IPS-18a (cell line): ENCODE measurements at regions not wholly inside any gene's neighbourhood (a gene's known extent, or its start where the extent isn't known, plus 50 kb on each side); places are given as distances from the start of the nearest gene placed in this dataset.

Experiments
- H3K27ac ChIP-seq: one replicate; pipeline ENCODE4 v1.5.1; 2013; ENCODE audit warnings: low read length
- H3K27me3 ChIP-seq: one replicate; pipeline ENCODE4 v1.6.1; 2013; ENCODE audit warnings: mild to moderate bottlenecking, low read length; ENCODE audit not compliant: control insufficient read depth, insufficient read depth
- H3K36me3 ChIP-seq: one replicate; pipeline ENCODE4 v1.6.1; 2013; ENCODE audit warnings: low read depth, low read length; ENCODE audit not compliant: control insufficient read depth
- H3K4me1 ChIP-seq: one replicate; pipeline ENCODE4 v1.6.1; 2013; ENCODE audit warnings: low read depth, low read length; ENCODE audit not compliant: control insufficient read depth
- H3K4me3 ChIP-seq: one replicate; pipeline ENCODE4 v1.5.1; 2013; ENCODE audit warnings: low read length
- H3K9ac ChIP-seq: one replicate; pipeline ENCODE4 v1.6.1; 2013; ENCODE audit warnings: mild to moderate bottlenecking, low read length, moderate library complexity
- H3K9me3 ChIP-seq: one replicate; pipeline ENCODE4 v1.6.1; 2013; ENCODE audit warnings: low read depth, low read length; ENCODE audit not compliant: control insufficient read depth

DNA sequence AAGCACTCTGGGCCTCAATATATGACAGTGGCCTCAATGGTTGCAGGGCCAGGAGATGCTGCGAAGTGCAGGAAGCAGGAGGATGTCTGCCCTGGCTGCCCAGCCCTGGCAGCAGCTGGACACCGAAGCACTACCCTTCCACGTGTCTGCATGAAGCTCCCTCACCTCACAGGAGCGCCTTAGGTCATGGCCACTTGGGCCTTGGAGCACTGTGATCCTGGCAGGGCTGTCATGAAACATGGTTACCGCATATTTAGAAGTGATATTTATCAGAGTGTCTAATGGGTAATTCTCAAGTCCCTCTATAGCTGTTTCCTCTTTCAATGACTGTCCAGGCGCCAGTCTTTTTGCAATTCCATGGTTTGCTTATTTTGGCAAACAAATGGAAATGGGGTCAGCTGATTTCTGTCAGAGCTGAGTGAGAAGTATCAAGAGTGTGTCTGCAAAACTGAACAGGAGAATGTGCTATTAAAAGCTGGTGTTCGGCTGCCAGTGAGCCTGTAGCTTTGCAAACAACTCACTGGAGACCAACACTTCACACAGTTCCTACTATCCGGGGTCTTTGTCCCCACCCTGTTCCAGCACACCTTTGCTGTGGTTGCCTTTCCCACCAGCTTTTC is 285.9 kb downstream of the KIF4B start:
- H3K4me1 ChIP-seq = no peaks in the 10 kb centered on the region
- H3K9ac ChIP-seq = no peak overlapping the region

DNA sequence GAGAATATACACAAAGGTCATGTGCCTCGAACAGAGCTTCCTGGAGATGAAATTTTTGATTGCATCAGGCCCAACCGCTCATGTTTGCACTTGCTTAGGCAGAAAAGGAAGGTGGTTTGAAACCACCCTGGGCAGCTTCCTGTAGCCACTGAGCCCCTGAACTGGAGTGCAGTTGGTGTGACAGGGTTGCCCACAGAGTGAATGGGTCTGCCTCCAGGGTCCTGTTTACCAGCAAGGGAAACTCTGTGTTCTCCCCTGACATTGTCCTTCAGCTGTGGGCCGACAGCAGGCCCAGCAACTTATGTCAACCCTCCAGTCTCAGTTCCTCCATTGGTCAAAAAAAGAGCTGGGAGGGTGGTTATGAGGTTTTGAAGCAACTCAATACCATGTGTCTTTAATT is 289.6 kb downstream of the KIF4B start:
- no peaks in the 10 kb centered on the region for H3K9me3 ChIP-seq
- H3K9ac ChIP-seq = no peak overlapping the region
- H3K27me3 ChIP-seq = no peaks in the 10 kb centered on the region
- no peak overlapping the region for H3K4me3 ChIP-seq
- no peaks in the 10 kb centered on the region for H3K4me1 ChIP-seq
- H3K27ac ChIP-seq = no peak overlapping the region
- H3K36me3 ChIP-seq = no peaks in the 10 kb centered on the region

More for the DNA sequence above, 285.9 kb downstream of the KIF4B start:
- no peaks in the 10 kb centered on the region for H3K27me3 ChIP-seq
- H3K27ac ChIP-seq = no peak overlapping the region
- no peaks in the 10 kb centered on the region for H3K9me3 ChIP-seq
- no peak overlapping the region for H3K4me3 ChIP-seq
- H3K36me3 ChIP-seq = no peaks in the 10 kb centered on the region

DNA sequence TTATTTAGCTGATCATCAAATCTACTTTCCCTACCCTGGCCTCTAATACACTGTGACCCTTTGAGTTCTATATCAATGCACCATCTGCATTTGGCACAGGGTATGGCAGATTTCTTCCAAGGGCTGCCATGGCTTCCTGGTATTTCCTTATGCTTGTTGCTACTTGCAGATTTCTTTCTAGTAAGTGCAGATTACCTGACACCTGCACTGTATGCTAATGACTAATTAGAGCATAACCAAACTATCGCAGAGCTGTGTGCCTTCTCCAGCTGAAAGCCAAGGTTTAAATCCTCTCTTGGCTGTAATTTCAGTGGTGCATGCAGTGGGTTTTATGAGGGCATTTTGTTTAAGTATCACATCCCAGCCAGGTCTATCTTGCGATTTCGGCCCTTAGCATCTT is 293.7 kb downstream of the KIF4B start:
- Histone ChIP-seq H3K9me3 (no peaks in the 10 kb centered on the region), H3K36me3 (no peaks in the 10 kb centered on the region), H3K27ac (no peak overlapping the region), H3K9ac (no peak overlapping the region), H3K4me1 (no peaks in the 10 kb centered on the region), H3K4me3 (no peak overlapping the region), H3K27me3 (no peaks in the 10 kb centered on the region)

DNA sequence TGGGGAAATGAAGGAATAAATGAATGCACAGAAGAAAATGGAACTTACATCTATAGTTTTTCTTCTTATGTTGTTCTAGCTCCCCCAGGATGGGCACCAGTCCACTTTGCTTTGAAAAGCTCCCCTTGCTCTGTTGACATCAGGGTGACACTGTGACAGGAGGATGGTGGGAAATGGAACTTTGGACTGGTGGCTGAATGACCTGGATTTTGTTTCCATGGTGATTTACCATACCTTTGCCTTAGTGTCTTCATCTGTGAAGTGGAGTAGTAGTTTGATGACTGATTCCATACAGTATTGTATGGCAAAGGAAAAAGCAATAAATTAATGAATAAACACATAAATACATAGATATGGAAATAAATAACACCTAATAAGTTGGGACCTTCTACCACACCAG is 294.7 kb downstream of the KIF4B start:
- no peak overlapping the region for H3K4me3 ChIP-seq
- H3K4me1 ChIP-seq = no peaks in the 10 kb centered on the region
- no peak overlapping the region for H3K9ac ChIP-seq
- no peaks in the 10 kb centered on the region for H3K36me3 ChIP-seq
- no peaks in the 10 kb centered on the region for H3K9me3 ChIP-seq
- no peaks in the 10 kb centered on the region for H3K27me3 ChIP-seq
- H3K27ac ChIP-seq = no peak overlapping the region

DNA sequence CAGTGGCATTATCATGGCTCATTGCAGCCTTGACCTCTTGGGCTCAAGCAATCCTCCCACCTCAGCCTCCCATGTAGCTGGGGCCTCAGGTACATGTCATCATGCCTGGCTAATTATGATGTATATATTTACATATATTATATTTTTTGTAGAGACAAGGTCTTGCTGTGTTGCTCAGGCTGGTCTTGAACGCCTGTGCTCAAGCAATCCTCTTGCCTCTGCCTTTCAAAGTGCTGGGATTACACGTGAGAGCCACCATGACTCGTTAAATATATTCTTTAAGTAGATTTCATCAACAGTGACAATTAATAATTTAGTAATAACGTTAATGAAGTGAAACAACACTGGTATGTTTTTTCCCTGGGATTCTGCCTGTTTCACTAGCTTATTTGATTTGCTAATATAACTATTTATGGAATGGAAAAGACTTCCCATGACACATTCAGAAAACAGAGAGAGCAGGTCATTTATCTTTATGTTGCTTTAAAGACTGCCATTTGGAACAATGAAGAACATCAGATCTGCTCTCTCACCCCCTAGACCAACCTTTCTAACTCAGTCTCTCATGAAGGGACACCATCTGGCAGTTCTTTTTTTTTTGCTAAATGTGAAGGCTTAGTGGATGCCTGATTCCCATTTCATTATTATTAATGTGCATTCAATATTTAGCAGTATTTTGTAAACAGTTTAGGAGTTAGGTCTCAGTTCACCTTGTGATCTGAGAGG is 295.6 kb downstream of the KIF4B start:
- no peaks in the 10 kb centered on the region for H3K36me3 ChIP-seq

DNA sequence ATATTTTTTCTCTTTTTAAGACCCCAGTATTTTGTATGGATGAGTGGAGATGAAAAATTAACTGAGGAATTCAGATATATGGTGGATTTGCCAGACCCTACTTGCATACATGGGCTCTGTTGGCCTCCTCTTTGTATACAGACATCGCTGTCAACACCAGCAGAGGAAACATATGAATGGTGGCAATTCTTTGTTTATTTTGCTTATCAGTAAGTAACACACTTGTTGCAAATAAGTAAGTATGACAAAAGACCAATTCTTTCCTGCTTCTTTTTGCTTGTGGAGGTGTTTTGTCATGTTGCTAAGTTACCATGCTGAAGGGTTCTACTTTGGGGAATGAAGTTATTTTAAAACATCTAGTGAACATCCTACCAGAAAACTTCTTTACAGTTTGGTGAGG is 298.2 kb downstream of the KIF4B start:
- H3K27ac ChIP-seq = no peak overlapping the region
- H3K4me1 ChIP-seq = peaks cover 3% of the 10 kb centered on the region
- no peaks in the 10 kb centered on the region for H3K36me3 ChIP-seq
- no peak overlapping the region for H3K4me3 ChIP-seq
- no peak overlapping the region for H3K9ac ChIP-seq
- no peaks in the 10 kb centered on the region for H3K9me3 ChIP-seq
- no peaks in the 10 kb centered on the region for H3K27me3 ChIP-seq

More for the DNA sequence above, 295.6 kb downstream of the KIF4B start:
- Histone ChIP-seq H3K9me3 (no peaks in the 10 kb centered on the region), H3K4me1 (no peaks in the 10 kb centered on the region), H3K27ac (no peak overlapping the region), H3K27me3 (no peaks in the 10 kb centered on the region), H3K9ac (no peak overlapping the region), H3K4me3 (no peak overlapping the region)

DNA sequence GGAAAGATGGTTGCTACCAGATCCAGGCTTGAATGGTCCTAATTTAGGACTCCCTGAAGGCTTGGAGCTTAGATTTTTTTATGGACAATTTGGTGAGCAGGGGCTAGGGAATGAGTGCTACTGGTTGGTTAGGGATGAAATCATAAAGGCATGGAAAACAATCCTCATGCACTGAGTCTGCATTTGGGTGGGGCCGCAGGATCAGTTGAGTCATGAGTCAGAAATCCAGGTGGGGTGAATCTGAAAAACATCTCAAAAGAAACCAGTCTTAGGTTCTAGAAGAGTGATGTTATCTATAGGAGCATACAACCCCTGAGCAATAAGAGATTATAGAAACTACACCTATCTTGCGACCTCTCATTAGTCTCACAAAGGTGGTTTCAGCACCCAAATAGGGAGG is 300.0 kb downstream of the KIF4B start:
- Histone ChIP-seq H3K4me3 (no peak overlapping the region), H3K27me3 (no peaks in the 10 kb centered on the region), H3K4me1 (peaks cover 3% of the 10 kb centered on the region), H3K9me3 (no peaks in the 10 kb centered on the region), H3K9ac (no peak overlapping the region), H3K36me3 (no peaks in the 10 kb centered on the region), H3K27ac (no peak overlapping the region)

DNA sequence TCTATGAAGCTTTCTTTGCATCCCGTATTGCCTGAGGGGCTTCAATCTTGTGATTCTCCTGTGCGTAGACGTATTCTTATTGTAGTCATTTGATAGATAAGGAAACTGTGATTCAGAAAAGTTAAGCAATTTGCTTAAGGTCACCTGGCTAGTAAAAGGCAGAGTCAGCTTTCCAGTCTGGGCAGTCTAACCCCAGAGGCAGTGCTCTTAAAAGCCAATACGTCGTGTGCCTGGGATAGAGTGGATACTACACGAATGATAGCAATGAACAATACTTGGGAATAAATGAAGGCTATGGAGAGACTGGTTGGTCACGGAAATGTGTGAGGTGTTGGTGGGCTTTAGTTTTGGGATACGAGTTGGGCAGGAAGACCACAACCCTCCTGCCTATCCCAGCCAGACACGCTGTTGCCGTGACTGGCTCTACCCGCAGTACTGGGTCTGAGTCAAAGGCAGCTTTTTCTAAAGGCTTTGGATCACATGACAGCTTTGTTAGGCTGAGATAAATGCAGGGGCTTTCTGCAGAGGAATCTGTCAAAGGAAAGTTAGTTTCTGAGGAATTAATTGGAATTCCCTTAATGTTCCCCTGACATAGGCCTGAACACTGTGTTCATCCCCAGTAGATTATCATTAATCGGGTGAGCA is 302.6 kb downstream of the KIF4B start:
- H3K9me3 ChIP-seq = no peaks in the 10 kb centered on the region
- no peaks in the 10 kb centered on the region for H3K36me3 ChIP-seq
- peaks cover 3% of the 10 kb centered on the region for H3K4me1 ChIP-seq
- no peaks in the 10 kb centered on the region for H3K27me3 ChIP-seq
- H3K9ac ChIP-seq = no peak overlapping the region
- H3K4me3 ChIP-seq = no peak overlapping the region
- H3K27ac ChIP-seq = no peak overlapping the region

DNA sequence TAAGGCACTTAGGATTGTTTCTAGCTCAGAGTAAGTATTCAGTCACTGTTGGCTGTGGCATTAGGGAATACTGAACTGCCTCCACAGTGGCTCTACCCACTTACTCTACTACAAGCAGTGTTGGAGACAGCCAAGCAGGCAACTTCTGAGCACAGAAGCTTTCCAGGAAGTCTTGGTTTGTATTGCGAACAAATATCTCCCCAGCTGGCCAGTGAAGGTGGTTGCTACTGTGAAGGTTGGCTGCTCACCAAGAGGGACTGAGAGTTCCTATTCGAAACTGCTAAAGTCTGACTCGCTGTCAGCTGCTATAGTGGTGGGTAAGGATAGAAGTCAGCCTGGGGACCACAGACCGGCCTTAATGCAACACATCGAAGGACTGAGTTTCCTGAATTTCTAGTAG is 319.1 kb downstream of the KIF4B start:
- no peak overlapping the region for H3K9ac ChIP-seq
- H3K27ac ChIP-seq = no peak overlapping the region
- H3K9me3 ChIP-seq = no peaks in the 10 kb centered on the region
- no peak overlapping the region for H3K4me3 ChIP-seq
- no peaks in the 10 kb centered on the region for H3K4me1 ChIP-seq
- H3K27me3 ChIP-seq = no peaks in the 10 kb centered on the region
- H3K36me3 ChIP-seq = no peaks in the 10 kb centered on the region

DNA sequence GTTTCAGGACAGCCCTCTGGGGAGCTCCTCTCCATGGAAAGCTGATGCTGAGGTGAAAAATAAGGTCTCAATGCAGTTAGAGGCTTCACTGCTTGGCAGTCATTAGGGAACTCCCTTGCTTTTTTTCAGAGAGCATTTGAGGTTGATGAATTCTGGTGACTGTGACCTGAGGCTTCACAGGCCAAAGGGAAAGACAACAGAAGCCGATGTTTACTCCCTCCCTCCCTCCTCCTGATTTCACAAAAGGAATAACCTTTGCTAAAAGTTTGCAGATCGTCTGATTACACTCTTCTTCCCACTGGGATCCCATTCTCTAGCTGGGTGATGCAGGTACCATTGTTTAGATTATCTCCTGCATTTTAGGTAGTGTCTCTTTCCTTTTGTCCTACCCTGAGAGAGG is 329.4 kb downstream of the KIF4B start:
- H3K36me3 ChIP-seq = no peaks in the 10 kb centered on the region
- H3K27me3 ChIP-seq = no peaks in the 10 kb centered on the region
- no peak overlapping the region for H3K4me3 ChIP-seq
- no peak overlapping the region for H3K27ac ChIP-seq
- H3K4me1 ChIP-seq = no peaks in the 10 kb centered on the region
- H3K9me3 ChIP-seq = no peaks in the 10 kb centered on the region
- H3K9ac ChIP-seq = no peak overlapping the region

DNA sequence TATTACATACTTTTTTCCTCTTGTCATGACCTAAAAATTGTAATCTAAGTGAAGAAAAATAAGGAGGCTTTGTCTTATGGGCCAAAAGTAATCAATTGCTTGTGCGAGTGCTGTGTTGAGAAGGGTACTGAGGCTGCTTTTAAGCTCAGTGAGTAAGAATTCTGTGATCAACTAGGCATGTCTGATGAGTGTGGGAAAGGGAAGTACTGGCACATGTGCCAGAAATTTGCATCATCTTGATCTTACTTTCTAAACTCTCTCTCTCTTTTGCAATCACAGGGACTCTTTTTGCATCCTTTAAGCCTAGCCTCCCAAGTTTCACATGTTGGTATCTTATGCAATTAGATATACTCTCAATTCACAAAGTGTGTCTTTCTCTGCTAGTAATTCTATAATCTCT is 329.9 kb downstream of the KIF4B start:
- Histone ChIP-seq H3K9ac (no peak overlapping the region), H3K4me3 (no peak overlapping the region)

DNA sequence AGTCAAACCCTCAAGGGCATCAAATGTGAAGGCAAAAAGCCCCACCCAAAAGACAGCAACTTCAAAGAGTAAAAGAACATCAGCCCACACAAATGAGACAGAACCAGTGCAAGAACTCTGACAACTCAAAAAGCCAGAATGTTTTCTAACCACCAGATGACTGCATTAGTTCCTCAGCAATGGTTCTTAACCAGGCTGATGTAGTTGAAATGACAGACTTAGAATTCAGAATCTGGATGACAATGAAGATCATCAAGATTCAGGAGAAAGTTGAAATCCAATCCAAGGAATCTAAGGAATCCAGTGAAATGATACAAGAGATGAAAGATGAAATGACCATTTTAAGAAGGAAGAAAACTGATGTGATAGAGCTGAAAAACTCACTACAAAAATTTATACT is 339.7 kb downstream of the KIF4B start:
- H3K27ac ChIP-seq = no peak overlapping the region
- no peaks in the 10 kb centered on the region for H3K36me3 ChIP-seq
- no peak overlapping the region for H3K4me3 ChIP-seq
- H3K4me1 ChIP-seq = no peaks in the 10 kb centered on the region
- no peak overlapping the region for H3K9ac ChIP-seq
- H3K27me3 ChIP-seq = no peaks in the 10 kb centered on the region
- no peaks in the 10 kb centered on the region for H3K9me3 ChIP-seq

More for the DNA sequence above, 329.9 kb downstream of the KIF4B start:
- no peaks in the 10 kb centered on the region for H3K27me3 ChIP-seq
- no peaks in the 10 kb centered on the region for H3K36me3 ChIP-seq
- H3K4me1 ChIP-seq = no peaks in the 10 kb centered on the region
- no peak overlapping the region for H3K27ac ChIP-seq
- H3K9me3 ChIP-seq = no peaks in the 10 kb centered on the region
